HG03354 (cell line): ENCODE measurements at regions not wholly inside any gene's neighbourhood (a gene's known extent, or its start where the extent isn't known, plus 50 kb on each side); places are given as distances from the start of the nearest gene placed in this dataset.

ENCODE experiments used
- ATAC-seq: cut with Tn5 transposase; IDR thresholded peaks from one replicate; pipeline ENCODE4 v1.9.1; 2021; ENCODE audit warnings: mild to moderate bottlenecking; ENCODE audit not compliant: unreplicated experiment, poor library complexity, severe bottlenecking

DNA sequence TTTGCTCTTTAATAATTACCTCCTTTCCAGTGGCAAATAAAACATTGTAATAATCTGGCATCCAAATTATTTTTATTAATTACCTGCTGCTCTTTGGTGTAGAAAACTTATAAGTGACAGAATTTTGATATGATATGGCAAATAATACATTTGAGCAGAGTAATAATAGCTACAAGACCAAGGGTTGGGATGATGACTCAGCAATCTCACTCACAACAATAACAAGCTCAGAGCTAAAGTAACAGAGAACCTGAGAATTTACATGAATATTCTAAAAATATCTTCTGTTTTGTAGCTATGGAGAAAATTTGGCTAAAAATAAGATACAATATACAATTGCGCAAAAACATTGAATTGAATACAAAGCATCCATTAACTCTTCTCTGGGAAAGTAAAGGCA lies 480.8 kb upstream of the COBL start:
- ATAC-seq, result no peak

- ATAC-seq, result no peak
Observed at GRCh38 chr7:51792796-51793195, 476.2 kb upstream of the COBL start.

DNA sequence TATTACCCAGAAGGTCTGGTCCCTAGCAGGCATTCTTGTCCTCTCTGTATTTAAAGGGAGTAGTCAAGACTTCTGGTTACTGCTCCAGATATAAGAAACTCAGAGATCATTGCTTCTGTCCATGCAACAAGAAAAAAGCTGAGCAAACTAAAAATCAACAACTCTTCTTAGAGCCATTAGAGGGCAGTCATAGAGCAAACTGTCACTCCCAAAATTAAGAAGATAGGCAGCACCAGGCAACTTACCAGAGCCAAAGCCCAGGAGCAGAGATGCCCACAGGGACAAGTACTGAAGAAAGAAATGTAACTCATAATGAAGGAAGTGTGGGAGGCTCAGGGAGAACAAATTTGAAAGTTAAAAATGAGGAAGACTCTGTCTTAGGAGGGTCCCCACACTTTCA lies 472.9 kb upstream of the COBL start:
- no peak for ATAC-seq

- ATAC-seq, result no peak
Observed at GRCh38 chr7:51786284-51786683, 469.7 kb upstream of the COBL start.

DNA sequence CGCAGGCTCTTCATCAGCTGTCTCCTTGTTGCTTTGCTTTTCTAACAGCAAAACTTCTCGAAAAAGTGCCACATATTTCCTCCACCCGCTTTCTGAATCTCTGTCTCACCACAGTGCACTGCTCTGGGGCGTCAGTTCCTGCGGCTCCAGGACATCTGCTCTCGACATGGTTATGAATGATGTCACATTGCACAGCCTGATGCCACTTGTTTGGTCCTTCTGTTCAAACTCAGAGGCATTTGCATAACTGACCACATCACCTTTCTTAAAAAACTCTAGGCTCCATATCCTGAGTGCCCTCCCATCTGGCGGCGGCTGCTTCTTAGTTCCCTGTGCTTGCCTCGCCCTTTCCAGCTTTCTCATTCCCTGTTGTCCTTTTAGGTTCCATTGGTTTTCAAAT lies 469.3 kb upstream of the COBL start:
- no peak for ATAC-seq

DNA sequence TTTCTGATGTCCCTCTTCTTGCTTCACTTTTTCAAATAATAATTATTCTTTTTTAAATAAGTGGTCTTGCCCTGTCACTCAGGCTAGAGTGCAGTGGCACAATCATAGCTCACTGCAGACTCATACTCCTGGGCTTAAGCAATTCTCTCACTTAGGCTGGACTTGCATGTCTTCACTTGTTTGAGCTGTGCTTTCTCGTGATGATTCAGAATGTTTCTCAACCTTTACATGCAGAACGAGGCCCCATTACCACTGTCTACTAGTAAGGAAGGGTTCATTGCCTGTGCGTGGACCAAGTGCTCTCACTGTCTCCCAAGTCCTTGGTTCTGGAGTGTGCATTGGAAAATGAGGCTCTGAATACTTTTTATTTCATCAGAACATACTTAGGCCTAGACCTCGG lies 468.6 kb upstream of the COBL start:
- no peak for ATAC-seq

- no peak for ATAC-seq
Observed at GRCh38 chr7:51783241-51783640, 466.6 kb upstream of the COBL start.

- ATAC-seq, result no peak
Observed at GRCh38 chr7:51778121-51778520, 461.5 kb upstream of the COBL start.

- ATAC-seq, result no peak
Observed at GRCh38 chr7:51774178-51774577, 457.6 kb upstream of the COBL start.

GRCh38 chr7:51772190-51772589 lies 455.6 kb upstream of the COBL start:
- no peak for ATAC-seq

DNA sequence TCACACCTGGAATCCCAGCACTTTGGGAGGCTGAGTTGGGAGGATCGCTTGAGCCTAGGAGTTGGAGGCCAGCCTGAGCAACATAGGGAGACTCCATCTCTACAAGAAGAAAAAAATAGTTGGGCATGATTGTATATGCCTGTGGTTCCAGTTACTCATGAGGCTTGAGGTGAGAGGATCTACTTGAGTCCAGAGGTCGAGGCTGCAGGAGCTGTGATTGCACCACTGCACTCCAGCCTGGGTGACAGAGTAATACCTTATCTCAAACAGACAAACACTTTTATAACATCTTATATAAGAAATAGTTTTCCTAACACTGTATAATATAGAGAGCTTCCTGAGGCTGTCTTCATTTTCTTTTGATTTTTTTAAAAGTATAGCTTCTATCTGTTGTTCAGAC lies 448.4 kb upstream of the COBL start:
- ATAC-seq, result no peak

GRCh38 chr7:51759985-51760384 lies 443.4 kb upstream of the COBL start:
- ATAC-seq, result no peak

DNA sequence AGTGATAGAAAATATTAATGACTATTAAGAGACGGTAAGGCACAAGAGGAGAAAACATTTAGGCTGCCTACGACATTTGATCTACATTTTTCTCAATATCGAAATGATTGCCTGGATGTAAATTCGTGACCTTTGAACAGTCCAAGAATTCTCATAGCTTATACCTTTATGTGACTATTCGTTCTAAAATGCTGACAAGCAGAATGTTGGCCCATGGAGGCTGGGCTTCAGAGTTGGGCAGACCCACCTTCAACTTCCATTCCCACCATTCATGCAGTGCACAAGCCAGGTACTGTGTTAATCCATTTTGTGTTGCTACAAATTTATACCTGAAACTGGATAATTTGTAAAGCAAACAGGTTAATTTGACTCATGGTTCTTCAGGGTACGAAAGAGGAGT lies 441.4 kb upstream of the COBL start:
- no peak for ATAC-seq

DNA sequence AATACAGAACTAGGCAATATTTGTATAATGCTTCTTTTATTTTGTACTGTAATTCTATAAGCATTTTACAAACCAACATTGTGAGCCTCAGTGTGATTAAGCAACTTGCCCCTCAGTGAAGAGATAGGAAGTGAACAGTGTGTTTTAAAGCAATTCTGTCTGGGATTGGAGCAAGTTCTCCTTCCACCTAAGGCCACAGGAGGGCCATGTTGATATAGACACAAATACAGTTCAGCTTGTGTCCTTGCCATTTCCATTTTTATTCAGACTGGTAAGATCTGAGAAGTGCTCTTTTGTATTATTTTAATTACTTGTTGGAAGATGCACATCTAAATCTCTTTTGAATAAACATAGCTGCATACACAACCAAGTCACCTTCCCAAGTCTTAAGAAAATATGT lies 416.3 kb upstream of the COBL start:
- no peak for ATAC-seq

GRCh38 chr7:51732116-51732515 lies 415.5 kb upstream of the COBL start:
- no peak for ATAC-seq

GRCh38 chr7:51731075-51731474 lies 414.5 kb upstream of the COBL start:
- ATAC-seq, result no peak

GRCh38 chr7:51727441-51727840 lies 410.8 kb upstream of the COBL start:
- ATAC-seq, result no peak

DNA sequence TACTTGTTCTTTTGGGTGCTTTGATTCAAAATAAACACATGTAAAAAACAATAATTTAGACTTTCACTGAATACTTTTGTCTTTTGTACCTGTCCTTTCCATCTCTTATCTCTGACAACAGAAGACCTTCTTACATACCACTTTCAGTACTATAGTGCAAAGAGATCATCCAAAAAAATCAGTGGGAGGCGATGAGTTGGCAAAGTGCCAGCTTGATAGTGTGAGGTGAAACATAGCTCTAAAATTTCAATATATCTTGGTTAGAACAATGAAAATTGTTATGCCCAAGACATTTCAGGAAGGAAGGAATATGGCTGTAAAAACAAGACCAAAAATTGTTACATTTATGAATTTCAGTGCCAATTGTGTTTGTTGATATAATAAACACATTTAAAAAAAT lies 390.2 kb upstream of the COBL start:
- no peak for ATAC-seq

GRCh38 chr7:51705701-51706100 lies 389.1 kb upstream of the COBL start:
- no peak for ATAC-seq

DNA sequence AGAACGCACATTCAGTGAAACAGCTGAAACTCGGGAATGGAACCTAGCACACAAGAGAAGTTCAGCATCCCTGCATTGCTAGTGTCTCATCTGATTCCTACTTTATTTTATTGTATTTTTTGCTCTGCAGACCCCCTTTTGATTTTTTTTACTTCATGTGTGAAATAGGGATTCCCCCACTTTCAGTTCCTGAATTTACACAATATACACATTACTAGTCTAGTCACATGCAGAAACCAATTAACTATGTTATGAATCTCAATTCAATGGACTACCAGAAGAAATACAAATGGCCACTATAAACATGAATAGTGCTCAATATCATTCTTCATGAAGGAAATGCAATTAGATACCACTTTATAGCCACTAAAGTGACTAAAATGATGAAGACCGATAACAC lies 386.1 kb upstream of the COBL start:
- ATAC-seq, result no peak

DNA sequence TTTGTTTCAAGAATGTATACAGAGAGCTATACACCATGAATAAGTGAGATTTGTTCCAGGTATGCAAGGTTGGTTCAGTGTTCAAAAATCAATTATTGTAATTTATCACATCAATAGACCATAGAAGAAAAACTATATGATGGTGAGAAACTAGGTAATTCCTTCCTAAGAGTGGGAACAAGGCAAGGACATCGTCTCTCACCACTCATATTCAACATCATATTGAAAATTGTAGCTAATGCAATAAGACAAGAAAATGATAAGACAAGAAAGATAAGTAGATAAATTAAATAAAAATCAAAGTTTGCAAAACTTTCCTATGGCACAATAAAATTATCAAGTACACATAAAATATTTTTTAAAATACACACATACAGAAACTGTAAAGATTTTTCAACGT lies 385.3 kb upstream of the COBL start:
- ATAC-seq, result no peak

DNA sequence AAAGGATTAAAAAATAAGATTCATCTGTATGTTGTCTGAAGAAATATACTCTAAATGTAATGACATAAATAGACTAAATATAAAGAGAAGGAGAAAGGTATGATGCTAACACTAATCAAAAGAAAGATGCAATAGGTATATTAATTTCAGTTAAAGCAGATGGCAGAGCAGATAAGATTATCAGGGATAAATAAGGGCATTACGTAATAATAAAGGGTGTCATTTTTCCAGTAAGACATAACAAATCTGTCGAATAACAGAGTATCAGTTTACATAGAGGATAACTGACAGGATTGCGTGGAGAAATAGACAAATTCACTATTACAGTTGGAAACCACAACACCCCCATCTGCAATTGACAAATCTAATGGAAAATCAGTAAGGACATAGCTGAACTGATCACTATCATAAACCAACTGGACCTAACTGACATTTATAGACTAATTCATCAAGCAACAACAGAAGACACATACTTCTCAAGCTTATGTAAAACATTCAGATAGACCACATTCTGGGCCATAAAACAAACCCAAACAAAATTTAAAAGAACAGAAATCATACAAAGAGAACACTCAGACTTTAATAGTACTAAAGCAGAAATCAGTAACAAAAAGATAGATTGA lies 384.1 kb upstream of the COBL start:
- no peak for ATAC-seq
